ENCODE measurements at regions not wholly inside any gene's neighbourhood (a gene's known extent, or its start where the extent isn't known, plus 50 kb on each side); places are given as distances from the start of the nearest gene placed in this dataset.

DNA sequence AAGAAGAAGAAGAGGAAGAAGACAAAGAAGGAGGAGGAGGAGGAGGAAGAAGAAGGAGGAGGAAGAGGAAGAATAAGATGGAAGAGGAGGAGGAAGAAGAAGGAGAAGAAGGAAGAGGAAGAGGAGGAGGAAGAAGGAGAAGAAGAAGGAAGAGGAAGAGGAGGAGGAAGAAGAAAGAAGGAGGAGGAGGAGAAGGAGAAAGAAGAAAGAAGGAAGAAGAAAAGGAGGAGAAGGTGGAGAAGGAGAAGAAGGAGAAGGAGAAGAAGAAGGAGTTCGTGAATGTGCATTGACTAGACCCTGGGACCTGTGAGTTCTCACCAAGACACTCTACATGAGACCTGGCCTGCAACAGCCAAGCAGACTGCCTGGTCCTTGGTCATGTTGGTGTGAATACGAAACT is 131.7 kb upstream of the ERRFI1 start:
- no peak overlapping the region for H3K27ac ChIP-seq
- TF ChIP-seq, protein P1, sequence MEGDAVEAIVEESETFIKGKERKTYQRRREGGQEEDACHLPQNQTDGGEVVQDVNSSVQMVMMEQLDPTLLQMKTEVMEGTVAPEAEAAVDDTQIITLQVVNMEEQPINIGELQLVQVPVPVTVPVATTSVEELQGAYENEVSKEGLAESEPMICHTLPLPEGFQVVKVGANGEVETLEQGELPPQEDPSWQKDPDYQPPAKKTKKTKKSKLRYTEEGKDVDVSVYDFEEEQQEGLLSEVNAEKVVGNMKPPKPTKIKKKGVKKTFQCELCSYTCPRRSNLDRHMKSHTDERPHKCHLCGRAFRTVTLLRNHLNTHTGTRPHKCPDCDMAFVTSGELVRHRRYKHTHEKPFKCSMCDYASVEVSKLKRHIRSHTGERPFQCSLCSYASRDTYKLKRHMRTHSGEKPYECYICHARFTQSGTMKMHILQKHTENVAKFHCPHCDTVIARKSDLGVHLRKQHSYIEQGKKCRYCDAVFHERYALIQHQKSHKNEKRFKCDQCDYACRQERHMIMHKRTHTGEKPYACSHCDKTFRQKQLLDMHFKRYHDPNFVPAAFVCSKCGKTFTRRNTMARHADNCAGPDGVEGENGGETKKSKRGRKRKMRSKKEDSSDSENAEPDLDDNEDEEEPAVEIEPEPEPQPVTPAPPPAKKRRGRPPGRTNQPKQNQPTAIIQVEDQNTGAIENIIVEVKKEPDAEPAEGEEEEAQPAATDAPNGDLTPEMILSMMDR (IDR thresholded peaks at IDR 0.05; ENCODE audit: low read depth, low read length, missing control alignments) = no peak
- no peaks in the 10 kb centered on the region for H3K36me3 ChIP-seq (replicated peaks)
- no peak overlapping the region for H3K4me3 ChIP-seq (ENCODE audit: low read depth, low read length)
- H3K27me3 ChIP-seq (replicated peaks) = no peaks in the 10 kb centered on the region
- in situ Hi-C loops (cut with HindIII; ENCODE audit: low pct_ligation_motif_present, low sequenced_read_pairs) = no loop called here
- DNase-seq = no peak

DNA sequence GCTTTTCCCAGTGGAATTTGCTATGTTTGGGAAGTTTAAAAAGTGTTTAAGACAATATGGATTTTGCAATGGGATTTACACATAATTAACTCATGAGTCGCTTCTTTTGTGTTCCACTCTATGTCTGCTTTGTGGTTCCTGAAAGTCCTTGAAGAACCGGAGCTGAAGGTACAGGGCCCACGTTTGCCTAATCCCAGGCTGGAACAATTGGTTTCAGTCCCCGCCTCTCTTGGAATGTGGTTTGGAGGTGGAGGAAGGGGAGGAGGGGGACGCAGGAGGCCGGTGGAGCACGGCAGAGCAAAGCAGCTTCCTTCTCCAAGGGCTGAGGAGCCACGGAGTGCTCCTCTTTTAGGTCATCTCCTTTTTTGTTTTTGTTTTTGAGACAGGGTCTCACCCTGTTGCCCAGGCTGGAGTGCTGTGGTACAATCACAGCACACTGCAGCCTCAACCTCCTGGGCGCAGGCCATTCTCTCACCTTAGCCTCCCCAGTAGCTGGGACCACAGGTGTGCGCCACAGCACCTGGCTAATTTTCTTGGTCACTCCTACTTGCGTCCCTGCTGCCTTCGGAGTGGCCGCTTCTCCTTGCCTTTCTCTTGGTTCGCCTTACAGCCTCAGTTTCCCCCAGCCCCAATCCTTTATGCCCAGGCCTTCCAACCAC is 129.5 kb upstream of the ERRFI1 start:
- no peak for DNase-seq
- TF ChIP-seq, protein P1 (IDR thresholded peaks at IDR 0.05; ENCODE audit: low read depth, low read length, missing control alignments) = no peak
- in situ Hi-C loops (cut with HindIII; ENCODE audit: low pct_ligation_motif_present, low sequenced_read_pairs) = no loop called here
- no peaks in the 10 kb centered on the region for H3K36me3 ChIP-seq (replicated peaks)
- H3K4me3 ChIP-seq (ENCODE audit: low read depth, low read length) = no peak overlapping the region
- no peaks in the 10 kb centered on the region for H3K27me3 ChIP-seq (replicated peaks)
- H3K27ac ChIP-seq = no peak overlapping the region

DNA sequence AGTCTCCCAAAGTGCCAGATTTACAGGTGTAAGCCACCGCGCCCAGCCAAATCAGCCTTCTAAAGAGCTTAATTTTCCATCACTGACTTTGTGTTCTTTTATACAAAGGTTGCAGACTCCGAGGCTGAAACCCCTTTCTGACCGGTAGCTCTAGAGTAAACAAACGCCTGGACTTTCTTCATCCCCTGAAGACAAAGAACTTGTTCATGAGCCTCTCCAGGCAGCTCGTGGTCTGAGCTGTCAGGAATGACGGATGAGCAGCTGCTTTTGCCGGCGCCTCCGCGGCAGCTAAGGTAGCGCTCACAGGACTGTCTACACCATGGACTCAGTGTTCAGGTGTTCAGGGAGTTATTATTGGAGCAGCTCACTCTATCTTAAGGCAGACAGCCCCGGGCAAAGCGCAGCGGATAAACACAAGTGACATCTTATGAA is 128.5 kb upstream of the ERRFI1 start:
- Histone ChIP-seq H3K36me3 (replicated peaks) (no peaks in the 10 kb centered on the region), H3K27me3 (replicated peaks) (no peaks in the 10 kb centered on the region), H3K4me3 (ENCODE audit: low read depth, low read length) (no peak overlapping the region), H3K27ac (no peak overlapping the region)
- TF ChIP-seq, protein P1 (IDR thresholded peaks at IDR 0.05; ENCODE audit: low read depth, low read length, missing control alignments) = no peak
- DNase-seq = no peak
- in situ Hi-C loops (cut with HindIII; ENCODE audit: low pct_ligation_motif_present, low sequenced_read_pairs) = no loop called here

DNA sequence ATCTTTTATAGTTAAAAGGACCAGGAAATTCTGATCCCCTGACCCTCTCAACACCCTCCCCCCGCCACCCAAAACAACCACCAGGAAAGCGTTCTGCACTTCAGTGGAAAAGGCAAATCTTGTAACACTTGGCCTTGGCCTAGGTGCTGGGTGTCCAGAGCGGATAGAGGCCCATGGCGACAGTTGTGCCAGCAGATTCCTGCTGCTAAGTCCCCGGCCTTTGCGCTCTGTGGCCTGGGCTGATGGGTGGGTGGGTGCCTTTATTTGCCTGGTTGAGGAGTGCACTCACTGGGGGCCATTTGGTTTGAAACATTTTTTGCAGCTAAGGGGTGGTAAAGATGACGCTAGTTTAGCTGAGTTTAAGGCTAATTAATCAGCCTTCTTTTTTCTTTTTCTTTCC is 127.9 kb upstream of the ERRFI1 start:
- no peak for DNase-seq
- H3K36me3 ChIP-seq (replicated peaks) = no peaks in the 10 kb centered on the region
- H3K4me3 ChIP-seq (ENCODE audit: low read depth, low read length) = no peak overlapping the region
- in situ Hi-C loops (cut with HindIII; ENCODE audit: low pct_ligation_motif_present, low sequenced_read_pairs) = no loop called here
- no peak overlapping the region for H3K27ac ChIP-seq
- TF ChIP-seq, protein P1 (IDR thresholded peaks at IDR 0.05; ENCODE audit: low read depth, low read length, missing control alignments) = no peak
- no peaks in the 10 kb centered on the region for H3K27me3 ChIP-seq (replicated peaks)

DNA sequence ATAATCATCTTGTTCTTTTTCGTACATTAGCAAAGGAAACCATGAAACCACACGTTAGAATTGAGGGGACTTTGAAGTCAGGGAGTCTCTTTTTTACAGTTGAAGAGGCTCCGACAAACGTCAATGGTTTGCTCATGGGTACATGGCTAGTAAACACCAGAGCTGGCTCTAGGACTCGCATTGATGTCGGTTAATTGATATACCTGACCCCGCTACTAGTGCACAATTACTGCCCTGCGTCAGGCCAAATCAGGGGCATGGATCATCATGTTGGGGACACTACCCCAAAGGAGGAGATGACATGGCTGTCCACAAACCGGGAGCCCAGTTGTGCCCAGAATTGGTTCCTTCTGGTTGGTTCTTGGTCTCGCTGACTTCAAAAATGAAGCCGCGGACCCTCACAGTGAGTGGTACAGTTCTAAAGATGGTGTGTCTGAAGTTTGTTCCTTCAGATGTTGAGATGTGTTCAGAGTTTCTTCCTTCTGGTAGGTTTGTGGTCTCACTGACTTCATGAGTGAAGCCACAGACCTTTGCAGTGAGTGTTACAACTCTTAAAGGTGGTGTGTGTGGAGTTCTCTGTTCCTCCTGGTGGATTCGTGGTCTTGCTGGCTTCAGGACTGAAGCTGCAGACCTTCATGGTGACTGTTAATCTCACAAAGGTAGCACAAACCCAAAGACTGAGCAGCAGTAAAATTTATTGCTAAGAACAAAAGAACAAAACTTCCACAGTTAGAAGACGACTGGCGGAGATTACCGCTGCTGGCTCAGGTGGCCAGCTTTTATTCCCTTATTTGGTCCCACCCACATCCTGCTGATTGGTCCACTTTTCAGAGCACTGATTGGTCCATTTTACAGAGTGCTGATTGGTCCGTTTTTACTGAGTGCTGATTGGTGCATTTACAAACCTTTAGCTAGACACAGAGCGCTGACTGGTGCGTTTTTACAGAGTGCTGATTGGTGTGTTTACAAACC is 126.9 kb upstream of the ERRFI1 start:
- Histone ChIP-seq H3K27me3 (replicated peaks) (no peaks in the 10 kb centered on the region), H3K4me3 (ENCODE audit: low read depth, low read length) (no peak overlapping the region), H3K36me3 (replicated peaks) (no peaks in the 10 kb centered on the region), H3K27ac (no peak overlapping the region)
- in situ Hi-C loops (cut with HindIII; ENCODE audit: low pct_ligation_motif_present, low sequenced_read_pairs) = no loop called here
- DNase-seq = no peak
- TF ChIP-seq, protein P1 (IDR thresholded peaks at IDR 0.05; ENCODE audit: low read depth, low read length, missing control alignments) = no peak
